ENCODE measurements at regions not wholly inside any gene's neighbourhood (a gene's known extent, or its start where the extent isn't known, plus 50 kb on each side); places are given as distances from the start of the nearest gene placed in this dataset.

DNA sequence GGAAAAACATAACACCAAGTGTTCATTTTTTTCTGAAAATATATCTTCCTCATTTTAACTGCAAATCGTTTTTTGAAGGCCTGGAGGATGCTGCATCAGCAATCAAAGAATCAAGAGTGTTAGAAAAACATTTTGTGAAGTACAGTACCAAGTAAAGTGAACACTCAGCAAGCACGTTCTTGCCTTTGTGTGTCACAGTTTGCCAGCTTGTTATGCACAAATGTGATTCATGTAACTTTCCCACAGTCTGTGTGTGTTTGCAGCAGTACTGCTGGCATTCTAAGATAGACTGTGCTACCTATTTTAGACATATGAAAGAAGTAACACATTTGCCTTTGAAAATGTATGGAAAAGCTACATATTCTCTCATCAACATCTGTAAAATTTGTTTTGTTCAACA is 1617.7 kb downstream of the RPA4 start:
- no peak for DNase-seq (ENCODE audit: low read depth)
- no peak overlapping the region for H3K4me3 ChIP-seq (ENCODE audit: low read depth, low read length)
- TF ChIP-seq CTCF (IDR thresholded peaks at IDR 0.05; ENCODE audit: insufficient read depth, low read length) = no peak

- no peak for TF ChIP-seq CTCF (IDR thresholded peaks at IDR 0.05; ENCODE audit: insufficient read depth, low read length)
- no peak for DNase-seq (ENCODE audit: low read depth)
- H3K4me3 ChIP-seq (ENCODE audit: low read depth, low read length) = no peak overlapping the region
Measured at GRCh38 chrX:98506907-98507306, 1623.2 kb downstream of the RPA4 start.

DNA sequence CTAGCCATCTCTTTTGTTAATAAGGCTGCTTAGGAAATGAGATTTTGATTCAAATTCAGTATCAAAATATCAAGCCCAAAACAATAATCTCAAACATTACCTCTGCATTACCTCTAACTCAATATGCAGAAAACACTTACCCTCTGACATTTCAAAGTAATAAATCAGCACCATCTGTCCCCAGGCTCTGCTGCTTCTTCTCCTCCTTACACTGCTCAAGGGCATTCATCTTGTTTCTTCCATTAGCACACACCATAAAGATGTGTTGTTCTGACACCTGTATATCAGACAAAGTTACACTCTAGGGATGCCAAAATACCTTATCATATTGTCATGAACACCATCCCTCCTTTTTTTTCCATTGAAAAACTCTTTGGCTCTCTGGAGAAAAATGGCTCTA is 1630.3 kb downstream of the RPA4 start:
- no peak overlapping the region for H3K4me3 ChIP-seq (ENCODE audit: low read depth, low read length)
- TF ChIP-seq CTCF (IDR thresholded peaks at IDR 0.05; ENCODE audit: insufficient read depth, low read length) = no peak
- DNase-seq (ENCODE audit: low read depth) = no peak

DNA sequence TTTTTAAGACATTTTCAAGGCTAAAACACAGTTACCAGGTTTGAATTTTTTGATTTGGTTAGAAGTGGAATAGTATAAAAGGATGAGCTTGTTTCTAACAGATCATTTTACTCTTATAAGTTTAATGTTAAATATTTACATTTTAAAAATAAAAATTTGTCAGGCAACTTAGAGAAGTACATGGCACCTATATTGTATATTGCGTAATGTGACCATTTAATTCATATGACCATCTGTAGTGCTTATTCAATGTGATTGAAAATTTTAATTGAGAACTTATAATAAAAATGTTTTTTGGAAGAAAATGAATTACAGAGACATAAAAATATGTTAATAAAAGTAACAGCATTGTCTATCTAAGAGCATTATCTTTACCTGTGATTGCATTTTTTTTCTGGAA is 1632.4 kb downstream of the RPA4 start:
- H3K4me3 ChIP-seq (ENCODE audit: low read depth, low read length) = no peak overlapping the region
- TF ChIP-seq CTCF (IDR thresholded peaks at IDR 0.05; ENCODE audit: insufficient read depth, low read length) = no peak
- DNase-seq (ENCODE audit: low read depth) = no peak

DNA sequence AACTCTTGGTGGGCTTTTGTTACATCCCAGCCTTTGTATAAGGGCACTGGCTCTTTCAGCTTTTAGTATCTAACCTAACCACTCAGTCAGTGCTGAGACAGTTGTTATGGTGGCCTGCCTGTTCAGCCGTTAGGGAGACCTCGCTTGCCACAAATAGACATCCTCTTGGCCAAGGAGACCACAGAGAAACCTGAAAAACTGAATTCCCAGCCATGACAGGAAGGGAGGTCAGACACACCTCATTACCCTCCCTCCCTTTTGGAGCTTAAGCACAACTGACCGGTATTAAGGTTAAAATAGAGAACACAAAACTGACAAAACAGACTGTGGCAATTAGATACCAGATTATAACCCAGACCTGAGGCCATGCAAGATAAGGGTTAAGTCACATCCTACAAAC is 1639.3 kb downstream of the RPA4 start:
- DNase-seq (ENCODE audit: low read depth) = no peak
- no peak overlapping the region for H3K4me3 ChIP-seq (ENCODE audit: low read depth, low read length)
- no peak for TF ChIP-seq CTCF (IDR thresholded peaks at IDR 0.05; ENCODE audit: insufficient read depth, low read length)

GRCh38 chrX:98523521-98523920 is 1639.8 kb downstream of the RPA4 start:
- no peak for TF ChIP-seq CTCF (IDR thresholded peaks at IDR 0.05; ENCODE audit: insufficient read depth, low read length)
- H3K4me3 ChIP-seq (ENCODE audit: low read depth, low read length) = no peak overlapping the region
- DNase-seq (ENCODE audit: low read depth) = no peak

DNA sequence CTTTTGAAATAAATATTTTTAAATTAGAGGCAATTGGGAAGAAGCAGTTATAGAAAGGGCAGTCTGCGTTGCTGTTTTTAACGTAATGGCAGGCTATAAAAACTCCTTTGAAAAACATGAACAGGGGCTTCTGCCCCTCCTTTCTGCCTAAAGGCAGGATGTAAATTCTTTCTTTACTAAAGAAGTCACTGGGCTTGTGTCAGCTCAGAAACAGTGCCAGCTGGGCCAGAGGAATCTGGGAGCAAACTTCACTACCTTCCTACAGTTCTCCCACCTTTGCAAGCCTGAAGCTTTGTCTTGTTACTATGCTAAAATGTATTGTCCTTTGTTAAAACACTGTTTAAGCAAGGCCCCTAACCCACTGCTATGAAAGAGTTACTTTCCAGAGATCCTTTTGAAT is 1664.8 kb downstream of the RPA4 start:
- TF ChIP-seq CTCF (IDR thresholded peaks at IDR 0.05; ENCODE audit: insufficient read depth, low read length) = no peak
- DNase-seq (ENCODE audit: low read depth) = no peak
- H3K4me3 ChIP-seq (ENCODE audit: low read depth, low read length) = no peak overlapping the region

Data from fibroblast of the aortic adventitia (primary cell).